H9 (cell line): ENCODE measurements at regions not wholly inside any gene's neighbourhood (a gene's known extent, or its start where the extent isn't known, plus 50 kb on each side); places are given as distances from the start of the nearest gene placed in this dataset.

Source experiments
- DNase-seq: peaks from one replicate; pipeline ENCODE4 v3.0.0-alpha.2; 2017
- H2AFZ ChIP-seq: one replicate; pipeline ENCODE4 v1.6.1; 2013; ENCODE audit warnings: mild to moderate bottlenecking, low read length, control low read depth, moderate library complexity
- H2AK5ac ChIP-seq: 2 replicates; pipeline ENCODE4 v1.6.1; 2013; ENCODE audit warnings: low read length, control low read depth, mixed read lengths; ENCODE audit not compliant: insufficient read length
- H2BK120ac ChIP-seq: one replicate; pipeline ENCODE4 v1.6.1; 2013; ENCODE audit warnings: low read depth, mild to moderate bottlenecking, low read length, control low read depth, inconsistent platforms; ENCODE audit not compliant: poor library complexity, severe bottlenecking
- H2BK12ac ChIP-seq: 2 replicates; pipeline ENCODE4 v1.6.1; 2013; ENCODE audit warnings: low read length, control low read depth, mixed read lengths, low read depth; ENCODE audit not compliant: insufficient read length
- H2BK15ac ChIP-seq: 2 replicates; pipeline ENCODE4 v1.6.1; 2013; ENCODE audit warnings: low read depth, low read length, control low read depth
- H2BK20ac ChIP-seq: one replicate; pipeline ENCODE4 v1.6.1; 2013; ENCODE audit warnings: low read depth, mild to moderate bottlenecking, low read length, control low read depth, inconsistent platforms; ENCODE audit not compliant: poor library complexity, severe bottlenecking
- H2BK5ac ChIP-seq: 2 replicates; pipeline ENCODE4 v1.6.1; 2013; ENCODE audit warnings: low read length, control low read depth, mixed read lengths; ENCODE audit not compliant: insufficient read length
- H3K14ac ChIP-seq: 2 replicates; pipeline ENCODE4 v1.6.1; 2013; ENCODE audit warnings: low read length, control low read depth; ENCODE audit not compliant: insufficient read depth
- H3K18ac ChIP-seq: 2 replicates; pipeline ENCODE4 v1.6.1; 2013; ENCODE audit warnings: low read depth, mild to moderate bottlenecking, mixed read lengths, low read length, control low read depth; ENCODE audit not compliant: insufficient read length
- H3K23ac ChIP-seq: 2 replicates; pipeline ENCODE4 v1.6.1; 2013; ENCODE audit warnings: low read length, control low read depth, mixed read lengths, low read depth; ENCODE audit not compliant: insufficient read length
- H3K23me2 ChIP-seq: 2 replicates; pipeline ENCODE4 v1.6.1; 2013; ENCODE audit warnings: low read depth, mild to moderate bottlenecking, mixed read lengths, low read length, control low read depth; ENCODE audit not compliant: insufficient read length, poor library complexity, severe bottlenecking
- H3K27ac ChIP-seq: 2 replicates; pipeline ENCODE4 v1.5.1; 2013; ENCODE audit warnings: low read length, control low read depth, mixed read lengths, low read depth; ENCODE audit not compliant: insufficient read length
- H3K27me3 ChIP-seq: 2 replicates; pipeline ENCODE4 v1.6.1; 2013; ENCODE audit warnings: low read length, control low read depth, inconsistent platforms; ENCODE audit not compliant: insufficient read depth
- H3K4ac ChIP-seq: 2 replicates; pipeline ENCODE4 v1.6.1; 2013; ENCODE audit warnings: low read depth, mild to moderate bottlenecking, control low read depth, inconsistent platforms, low read length, moderate library complexity
- H3K4me1 ChIP-seq: 2 replicates; pipeline ENCODE4 v1.6.1; 2013; ENCODE audit warnings: low read length, control low read depth, inconsistent platforms; ENCODE audit not compliant: insufficient read depth
- H3K4me2 ChIP-seq: 2 replicates; pipeline ENCODE4 v1.6.1; 2013; ENCODE audit warnings: low read length, control low read depth, mixed read lengths; ENCODE audit not compliant: insufficient read length, insufficient read depth
- H3K56ac ChIP-seq: 2 replicates; pipeline ENCODE4 v1.6.1; 2013; ENCODE audit warnings: low read depth, mild to moderate bottlenecking, mixed read lengths, low read length, control low read depth; ENCODE audit not compliant: insufficient read length
- H3K79me1 ChIP-seq: 2 replicates; pipeline ENCODE4 v1.6.1; 2013; ENCODE audit warnings: low read depth, mild to moderate bottlenecking, moderate library complexity, low read length, control low read depth, inconsistent platforms; ENCODE audit not compliant: insufficient read depth, poor library complexity, severe bottlenecking
- H3K79me2 ChIP-seq: 2 replicates; pipeline ENCODE4 v1.6.1; 2013; ENCODE audit warnings: low read length, control low read depth, inconsistent platforms; ENCODE audit not compliant: insufficient read depth
- H3K9ac ChIP-seq: 2 replicates; pipeline ENCODE4 v1.6.1; 2013; ENCODE audit warnings: low read length, control low read depth, mixed read lengths; ENCODE audit not compliant: insufficient read length; ENCODE audit errors: extremely low read depth
- H3K9me3 ChIP-seq: one replicate; pipeline ENCODE4 v1.6.1; 2013; ENCODE audit warnings: low read depth, low read length, inconsistent platforms; ENCODE audit not compliant: control insufficient read depth
- H3T11ph ChIP-seq: one replicate; pipeline ENCODE4 v1.6.1; 2013; ENCODE audit warnings: mild to moderate bottlenecking, low read length, control low read depth, inconsistent platforms
- H4K20me1 ChIP-seq: one replicate; pipeline ENCODE4 v1.6.1; 2013; ENCODE audit not compliant: control insufficient read depth, insufficient read length, insufficient read depth
- H4K5ac ChIP-seq: 2 replicates; pipeline ENCODE4 v1.6.1; 2013; ENCODE audit warnings: low read depth, mild to moderate bottlenecking, mixed read lengths, low read length, control low read depth; ENCODE audit not compliant: insufficient read length
- H4K8ac ChIP-seq: replicated peaks from 2 replicates; pipeline ENCODE4 v1.6.1; 2013; ENCODE audit warnings: low read length, control low read depth, mixed read lengths, low read depth; ENCODE audit not compliant: insufficient read length
- H4K91ac ChIP-seq: 2 replicates; pipeline ENCODE4 v1.6.1; 2013; ENCODE audit warnings: low read depth, mild to moderate bottlenecking, moderate library complexity, mixed read lengths, low read length, control low read depth; ENCODE audit not compliant: insufficient read length
- H3K27ac Mint-ChIP-seq, 3 experiments: 2 replicates in 2 of 3; 3 replicates in 1 of 3; pipeline ENCODE4 v1.8.0; 2020 to 2021; ENCODE audit warnings: mixed read lengths in 3 of 3, mild to moderate bottlenecking in 1 of 3, moderate library complexity in 1 of 3
- H3K27me3 Mint-ChIP-seq: 2 replicates; pipeline ENCODE4 v1.8.0; 2021; ENCODE audit warnings: low read depth, mild to moderate bottlenecking, moderate library complexity, mixed read lengths
- H3K36me3 Mint-ChIP-seq, 3 experiments: 2 replicates in 2 of 3; 3 replicates in 1 of 3; pipeline ENCODE4 v1.8.0; 2020 to 2021; ENCODE audit warnings: low read depth in 3 of 3, mixed read lengths in 3 of 3; ENCODE audit not compliant: insufficient read depth in 1 of 3
- H3K4me1 Mint-ChIP-seq, 2 experiments: 2 replicates each; pipeline ENCODE4 v1.8.0; 2020; ENCODE audit warnings: mixed read lengths in 2 of 2
- H3K4me3 Mint-ChIP-seq, 2 experiments: 2 replicates in 1 of 2; 3 replicates in 1 of 2; pipeline ENCODE4 v1.8.0; 2020 to 2021; ENCODE audit warnings: mild to moderate bottlenecking in 2 of 2, mixed read lengths in 2 of 2, moderate library complexity in 1 of 2
- H3K9me3 Mint-ChIP-seq, 2 experiments: 2 replicates in 1 of 2; 3 replicates in 1 of 2; pipeline ENCODE4 v1.8.0; 2020; ENCODE audit warnings: mild to moderate bottlenecking in 2 of 2, mixed read lengths in 2 of 2, moderate library complexity in 1 of 2
- CTCF ChIP-seq: fragments of 200-600 bp; sonication (generic); conservative IDR thresholded peaks from 3 replicates; pipeline ENCODE4 v1.8.0; 2021; ENCODE audit warnings: antibody characterized with exemption, mild to moderate bottlenecking
- WGBS: extraction: QIAGEN DNeasy Blood & Tissue Kit; methylation state at CpG from one replicate; pipeline ENCODE4 v1.1.7; 2013; ENCODE audit warnings: missing lambda C conversion rate, low lambda C conversion rate, mixed read lengths; ENCODE audit not compliant: insufficient read length; ENCODE audit errors: extremely low coverage; 5-methylcytosine and 5-hydroxymethylcytosine counted together

GRCh38 chr14:106877517-106877916 is 1351.1 kb downstream of the TMEM121 start:
- no peak overlapping the region for H4K5ac ChIP-seq
- H4K20me1 ChIP-seq, result no peaks in the 10 kb centered on the region
- H2BK120ac ChIP-seq, result no peak overlapping the region
- no peak overlapping the region for H2BK15ac ChIP-seq
- H2BK12ac ChIP-seq, result no peak overlapping the region
- H4K8ac ChIP-seq, result no peak overlapping the region
- no peaks in the 10 kb centered on the region for H3K79me2 ChIP-seq
- no peaks in the 10 kb centered on the region for H3K23me2 ChIP-seq
- WGBS, result no CpG with 5 or more reads among the region's 2 CpGs
- H3T11ph ChIP-seq, result no peak overlapping the region
- H4K91ac ChIP-seq, result no peak overlapping the region
- no peaks in the 10 kb centered on the region for H3K27me3 ChIP-seq
- no peak overlapping the region for H3K27ac ChIP-seq
- H2BK5ac ChIP-seq, result no peak overlapping the region
- peaks cover 8% of the 10 kb centered on the region for H3K27me3 Mint-ChIP-seq
- H3K4me1 Mint-ChIP-seq, result no peaks in the 10 kb centered on the region
- TF ChIP-seq CTCF, result no peak
- no peak for DNase-seq
- H3K4ac ChIP-seq, result no peak overlapping the region
- no peak overlapping the region for H3K9ac ChIP-seq
- no peak overlapping the region for H3K23ac ChIP-seq
- no peak overlapping the region for H3K4me3 Mint-ChIP-seq
- H3K56ac ChIP-seq, result no peak overlapping the region
- H3K14ac ChIP-seq, result no peak overlapping the region
- no peak overlapping the region for H3K27ac Mint-ChIP-seq
- H3K4me1 ChIP-seq, result no peaks in the 10 kb centered on the region
- peaks cover 82% of the 10 kb centered on the region for H3K9me3 ChIP-seq
- peaks cover 96 to 100% of the 10 kb centered on the region in 2 experiments for H3K9me3 Mint-ChIP-seq
- no peak overlapping the region for H2AFZ ChIP-seq
- no peak overlapping the region for H3K18ac ChIP-seq
- no peaks in the 10 kb centered on the region for H3K79me1 ChIP-seq
- no peak overlapping the region for H3K4me2 ChIP-seq
- no peak overlapping the region for H2AK5ac ChIP-seq
- H2BK20ac ChIP-seq, result no peak overlapping the region
- peaks cover 17 to 31% (median 27%) of the 10 kb centered on the region in 3 experiments; a peak in 6 of 7 replicates for H3K36me3 Mint-ChIP-seq
